ENCODE measurements at regions not wholly inside any gene's neighbourhood (a gene's known extent, or its start where the extent isn't known, plus 50 kb on each side); places are given as distances from the start of the nearest gene placed in this dataset.

GRCh38 chrX:40984962-40985361, 100.3 kb upstream of the USP9X start:
- no peak for TF ChIP-seq CTCF (IDR thresholded peaks at IDR 0.05; ENCODE audit: insufficient read depth, low read depth, low read length)
- no peak for TF ChIP-seq EZH2 (IDR thresholded peaks at IDR 0.05; ENCODE audit: insufficient read depth, low read length)
